ENCODE measurements at regions not wholly inside any gene's neighbourhood (a gene's known extent, or its start where the extent isn't known, plus 50 kb on each side); places are given as distances from the start of the nearest gene placed in this dataset.

- Histone ChIP-seq H3K4me1 (replicated peaks in 1 of 4; ENCODE audit: control insufficient read depth in 3 of 4, insufficient read depth in 4 of 4, low read length in 3 of 4) (no peaks in the 10 kb centered on the region), H3K79me2 (ENCODE audit: control insufficient read depth in 1 of 2, insufficient read depth in 2 of 2, low read length in 2 of 2) (no peaks in the 10 kb centered on the region), H4K20me1 (replicated peaks in 1 of 2; ENCODE audit: control insufficient read depth in 1 of 2, insufficient read depth in 2 of 2, low read length in 2 of 2) (no peaks in the 10 kb centered on the region), H2AK5ac (ENCODE audit: low read depth, low read length) (no peak overlapping the region), H4K8ac (ENCODE audit: extremely low read depth, insufficient read depth, low read length) (no peak overlapping the region), H3K27me3 (replicated peaks in 1 of 4; ENCODE audit: control insufficient read depth in 3 of 4, extremely low read depth in 1 of 4, insufficient read depth in 3 of 4, low read length in 3 of 4) (no peaks in the 10 kb centered on the region), H3K4me2 (ENCODE audit: insufficient read depth in 1 of 2, low read depth in 2 of 2, low read length in 2 of 2) (no peak overlapping the region), H3K9me3 (ENCODE audit: insufficient read depth in 2 of 2, low read depth in 1 of 2, low read length in 1 of 2) (no peaks in the 10 kb centered on the region), H4K91ac (replicated peaks; ENCODE audit: insufficient read length, low read length) (no peak overlapping the region), H3K36me3 (ENCODE audit: control insufficient read depth in 2 of 4, insufficient read depth in 4 of 4, low read length in 3 of 4) (no peaks in the 10 kb centered on the region), H2BK120ac (replicated peaks; ENCODE audit: low read depth, low read length) (no peak overlapping the region), H3K9ac (replicated peaks in 1 of 4; ENCODE audit: extremely low read depth in 1 of 4, low read depth in 3 of 4, low read length in 3 of 4) (no peak overlapping the region), H3K14ac (ENCODE audit: insufficient read length) (no peak overlapping the region), H3K4ac (replicated peaks; ENCODE audit: insufficient read length, low read depth, low read length) (no peak overlapping the region), H3K23ac (ENCODE audit: insufficient read length) (no peak overlapping the region), H3K4me3 (ENCODE audit: extremely low read depth in 1 of 4, insufficient read depth in 2 of 4, low read depth in 3 of 4, low read length in 4 of 4) (no peak overlapping the region), H4K5ac (ENCODE audit: insufficient read length, low read depth, low read length) (no peak overlapping the region), H2BK15ac (ENCODE audit: low read length) (no peak overlapping the region), H3K27ac (ENCODE audit: low read depth, low read length) (no peak overlapping the region), H2AFZ (ENCODE audit: low read length) (no peak overlapping the region), H3K56ac (replicated peaks; ENCODE audit: insufficient read length, low read depth, low read length) (no peak overlapping the region), H2BK5ac (ENCODE audit: low read depth, low read length) (no peak overlapping the region), H3K23me2 (ENCODE audit: low read depth, low read length) (no peaks in the 10 kb centered on the region), H3K79me1 (ENCODE audit: low read depth, low read length) (no peaks in the 10 kb centered on the region), H2BK20ac (ENCODE audit: low read length) (no peak overlapping the region), H2BK12ac (ENCODE audit: low read depth, low read length) (no peak overlapping the region), H3K18ac (ENCODE audit: extremely low read depth, low read length) (no peak overlapping the region)
- ChIA-PET CTCF (ENCODE audit: partially characterized antibody) (no interaction called here), POLR2A (ENCODE audit: partially characterized antibody) (no interaction called here)
- FAIRE-seq (no peak), DNase-seq (ENCODE audit: low read depth in 1 of 2, low spot score in 2 of 2) (no peak)
- no peak for TF ChIP-seq BCL11A (IDR thresholded peaks at IDR 0.05; ENCODE audit: low read depth in 2 of 2, low read length in 2 of 2)
- TF ChIP-seq SP2 (IDR thresholded peaks at IDR 0.05; ENCODE audit: low read length) = no peak
- no peak for TF ChIP-seq YY1 (IDR thresholded peaks at IDR 0.05; ENCODE audit: low read depth, low read length)
Observed at GRCh38 chr18:34385311-34385710, 160.6 kb upstream of the NOL4 start.
